HL-60/S4 (cell line): ENCODE measurements at regions not wholly inside any gene's neighbourhood (a gene's known extent, or its start where the extent isn't known, plus 50 kb on each side); places are given as distances from the start of the nearest gene placed in this dataset.
"Not testable (repeated sequence)": the region's sequence is repeated elsewhere in the genome, so short reads cannot be mapped to it uniquely, and the experiment has no call there.

Experiments used
- in situ Hi-C: fragments of 300-500 bp; cut with MboI; formaldehyde crosslinking; loops from 2 replicates; pipeline ENCODE4 v1.14.3; 2022; ENCODE audit warnings: low sequenced_read_pairs

DNA sequence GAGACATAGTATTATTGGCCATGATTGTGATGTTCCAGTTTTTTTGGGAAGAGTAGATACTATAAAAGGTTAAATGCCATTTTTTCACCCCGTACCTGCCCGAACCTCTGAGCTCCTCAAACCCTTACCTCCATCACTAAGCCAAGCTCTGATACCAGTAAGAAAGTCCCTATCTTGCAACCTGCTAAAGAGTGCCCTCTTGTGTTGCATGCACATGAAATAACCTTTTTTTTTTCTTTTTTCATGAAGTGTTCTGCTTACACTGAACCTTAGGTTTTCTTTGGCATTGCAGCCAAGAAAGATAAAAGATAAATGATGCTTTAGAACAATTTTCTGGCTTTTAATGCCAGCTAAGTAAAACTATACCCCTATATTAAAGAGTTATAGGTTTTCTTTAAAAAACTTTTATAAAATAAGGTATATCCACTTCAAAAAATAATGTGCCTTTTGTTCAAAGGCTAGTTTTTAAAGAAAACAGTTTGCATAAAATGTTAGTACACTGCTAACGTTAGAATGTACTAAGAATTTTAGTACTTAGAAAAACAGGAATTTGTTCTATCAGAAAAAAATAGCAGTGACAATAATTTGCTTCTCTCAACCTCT lies 295.3 kb upstream of the PMFBP1 start:
- in situ Hi-C loops, result no loop called here

DNA sequence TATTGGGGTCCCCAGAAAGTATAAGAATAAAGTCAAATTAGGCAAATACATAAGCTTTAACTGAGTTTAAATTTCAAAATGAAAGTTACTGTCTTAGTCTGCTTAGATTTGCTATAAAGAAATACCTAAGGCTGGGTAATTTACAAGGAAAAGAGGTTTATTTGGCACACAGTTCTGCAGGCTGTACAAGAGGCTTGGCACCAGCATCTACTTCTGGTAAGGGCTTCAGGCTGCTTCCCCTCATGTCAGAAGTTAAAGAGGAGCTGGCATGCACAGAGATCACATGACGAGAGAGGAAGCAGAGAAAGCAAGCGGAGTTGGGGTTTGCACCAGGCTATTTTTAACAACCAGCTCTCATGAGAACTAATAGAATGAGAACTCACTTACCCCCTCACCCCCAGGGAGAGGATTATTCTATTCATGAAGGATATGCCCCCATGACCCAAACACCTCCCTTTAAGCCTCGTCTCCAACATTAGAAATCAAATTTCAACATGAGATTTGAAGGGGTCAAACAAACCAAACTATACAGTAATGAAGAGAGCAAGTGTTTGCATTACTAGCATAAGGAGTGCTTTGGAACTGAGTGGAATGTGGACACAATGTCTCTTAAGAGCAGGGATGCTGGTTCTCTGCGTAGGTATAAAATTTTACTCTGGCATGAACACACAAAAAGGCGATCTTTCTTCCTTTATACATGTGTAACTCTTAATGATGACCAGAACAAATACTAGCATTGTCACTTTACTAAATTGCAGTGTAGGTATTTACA lies 292.8 kb upstream of the PMFBP1 start:
- in situ Hi-C loops, result no loop called here

DNA sequence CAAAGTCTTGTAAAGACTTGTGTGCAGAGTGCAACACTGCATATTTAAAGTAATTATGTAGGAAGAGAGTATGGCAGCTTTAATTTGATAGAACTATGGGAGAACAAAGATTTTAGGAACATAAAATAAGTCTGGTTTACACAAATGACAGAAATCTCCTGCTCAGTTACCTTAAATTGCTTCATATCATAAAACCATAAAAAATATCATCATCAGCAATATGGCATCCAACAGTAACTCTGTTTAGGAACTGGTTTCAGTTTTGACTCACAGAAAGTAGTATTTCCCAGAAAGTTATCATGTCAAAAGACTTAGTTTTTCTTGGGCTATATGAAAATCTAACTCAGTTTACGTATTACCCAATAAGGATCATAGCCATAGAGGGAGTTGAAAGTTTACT lies 292.1 kb upstream of the PMFBP1 start:
- in situ Hi-C loops, result no loop called here

DNA sequence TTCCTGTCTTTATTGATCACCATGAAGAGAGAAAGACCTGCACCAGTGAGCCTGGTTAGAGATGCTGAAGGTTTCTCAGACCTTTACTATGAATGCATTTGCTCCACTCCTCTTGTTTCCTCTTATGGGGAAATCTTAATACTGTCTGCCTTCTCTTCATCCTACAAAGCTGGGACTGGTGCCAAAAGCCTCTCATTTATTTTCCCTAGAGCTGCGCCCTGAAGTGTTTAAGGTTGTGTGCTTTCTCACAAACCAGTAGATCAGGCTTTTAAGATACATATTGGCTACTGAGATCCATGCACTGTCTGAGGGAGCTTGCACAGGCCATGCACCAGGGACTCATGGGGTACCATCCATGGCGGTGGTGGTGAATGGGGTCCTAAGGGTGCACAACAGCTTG lies 286.1 kb upstream of the PMFBP1 start:
- in situ Hi-C loops, result no loop called here

DNA sequence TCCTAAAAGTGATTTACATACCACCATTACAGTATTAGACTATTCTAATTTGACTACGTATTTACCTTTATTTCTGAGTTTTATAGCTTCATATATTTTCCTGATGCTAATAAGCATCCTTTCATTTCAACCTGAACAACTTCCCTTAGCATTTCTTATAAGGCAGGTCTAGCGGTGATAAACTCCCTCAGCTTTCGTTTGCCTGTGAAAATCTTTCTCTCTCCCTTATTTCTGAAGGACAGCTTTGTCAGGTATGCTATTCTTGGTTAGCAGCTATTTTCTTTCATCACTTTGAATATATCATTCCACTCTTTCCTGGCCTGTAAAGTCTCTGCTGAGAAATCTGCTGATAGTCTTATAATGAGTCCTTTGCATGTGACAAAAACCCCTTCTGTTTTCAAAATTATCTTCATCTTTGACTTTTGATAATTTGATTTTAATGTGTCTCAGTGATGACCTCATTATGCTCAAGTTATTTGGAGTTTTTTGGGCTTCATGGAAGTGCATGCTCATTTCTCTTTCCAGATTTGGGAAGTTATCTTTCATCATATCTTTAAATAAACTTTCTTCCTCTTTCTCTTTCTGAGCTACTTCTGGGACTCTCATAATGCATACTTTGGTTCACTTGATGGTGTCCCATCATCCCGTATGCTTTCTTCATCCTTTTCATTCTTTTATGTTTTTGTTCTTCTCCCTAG lies 285.4 kb upstream of the PMFBP1 start:
- in situ Hi-C loops, result no loop called here

DNA sequence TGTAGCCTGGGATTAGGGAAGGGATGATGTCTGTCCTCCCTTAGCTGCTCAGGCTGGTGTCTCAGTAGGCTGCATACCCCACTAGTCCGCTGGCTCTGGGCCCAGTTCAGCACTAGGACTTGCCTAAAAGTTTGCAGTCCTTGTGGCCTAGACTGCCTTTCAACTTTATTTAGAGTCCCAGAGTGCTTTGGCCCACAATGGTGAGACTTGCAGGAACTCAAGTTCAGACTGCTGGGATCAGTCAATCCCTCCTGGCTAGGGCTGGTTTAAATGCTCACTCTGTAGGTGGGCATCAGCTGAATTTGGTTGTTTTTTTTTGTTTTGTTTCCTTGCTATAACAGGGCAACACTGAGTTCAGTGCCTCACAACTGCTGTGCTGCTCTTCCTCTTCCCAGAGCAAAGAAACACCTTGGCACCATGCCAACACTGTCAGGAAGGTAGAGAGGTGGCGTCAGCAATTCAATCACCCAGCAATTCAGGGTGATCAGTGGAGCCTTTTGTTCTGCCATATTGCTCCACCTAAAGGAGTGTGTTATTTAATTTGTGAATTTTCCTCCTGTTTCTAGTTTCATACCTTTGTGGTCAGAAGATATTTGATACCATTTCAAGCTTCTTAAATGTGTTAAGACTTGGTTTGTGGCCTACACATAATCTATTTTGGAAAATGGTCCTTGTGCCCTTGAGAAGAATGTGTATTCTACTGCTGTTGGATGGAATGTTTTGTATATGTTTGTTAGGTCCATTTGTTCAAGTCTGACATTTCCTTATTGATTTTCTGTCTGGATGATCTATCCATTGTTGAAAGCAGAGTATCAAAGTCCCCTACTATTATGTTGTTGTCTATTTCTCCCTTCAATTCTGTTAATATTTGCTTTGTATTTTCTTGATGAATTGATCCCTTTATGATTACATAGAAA lies 284.0 kb upstream of the PMFBP1 start:
- in situ Hi-C loops, result no loop called here

DNA sequence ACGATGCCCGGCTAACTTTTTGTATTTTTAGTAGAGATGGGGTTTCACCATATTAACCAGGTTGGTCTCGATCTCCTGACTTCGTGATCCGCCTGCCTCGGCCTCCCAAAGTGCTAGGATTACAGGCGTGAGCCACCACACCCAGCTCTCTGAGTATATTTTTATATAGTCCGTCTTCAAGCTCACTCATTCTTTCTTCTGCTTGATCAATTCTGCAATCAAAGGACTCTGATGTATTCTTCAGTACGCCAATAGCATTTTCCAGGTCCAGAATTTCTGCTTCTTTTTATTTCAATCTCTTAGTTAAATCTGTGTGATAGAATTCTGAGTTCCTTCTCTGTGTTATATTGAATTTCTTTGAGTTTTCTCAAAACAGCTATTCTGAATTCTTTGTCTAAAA lies 281.9 kb upstream of the PMFBP1 start:
- in situ Hi-C loops, result not testable (repeated sequence)

DNA sequence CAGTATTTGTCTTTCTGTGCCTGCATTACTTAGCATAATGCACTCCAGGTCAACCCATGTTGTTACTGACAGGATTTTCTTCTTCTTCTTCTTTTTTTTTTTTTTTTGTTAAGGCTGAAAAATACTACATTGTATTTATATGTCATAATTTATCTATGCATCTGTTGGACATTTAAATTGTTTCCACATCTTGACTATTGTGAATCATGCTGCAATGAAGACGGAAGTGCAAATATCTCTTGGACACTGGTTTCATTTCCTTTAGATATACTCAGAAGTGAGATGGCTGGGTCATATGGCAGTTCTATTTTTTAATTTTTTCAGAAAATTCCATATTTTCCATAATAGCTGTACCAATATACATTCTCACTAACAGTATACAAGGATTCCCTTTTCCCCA lies 272.7 kb upstream of the PMFBP1 start:
- in situ Hi-C loops, result no loop called here

DNA sequence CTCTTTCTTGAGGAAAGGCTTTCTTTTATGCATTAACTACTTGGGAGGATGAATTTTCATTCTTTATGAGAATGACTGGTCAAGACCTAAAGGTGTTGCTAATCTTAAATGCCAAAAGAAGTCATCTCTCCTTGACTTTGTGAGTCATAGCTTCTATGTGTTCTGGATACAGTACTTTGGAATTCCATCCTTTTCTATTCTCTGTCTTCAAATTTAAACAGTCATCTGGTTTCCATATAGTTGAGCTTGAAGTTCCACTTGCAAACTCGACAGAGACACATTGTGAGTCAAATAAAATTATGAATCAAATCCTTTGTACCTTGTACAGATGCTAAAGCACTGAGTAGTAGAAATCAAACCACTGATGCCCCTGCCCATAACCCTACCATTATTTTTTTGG lies 271.9 kb upstream of the PMFBP1 start:
- in situ Hi-C loops, result no loop called here

DNA sequence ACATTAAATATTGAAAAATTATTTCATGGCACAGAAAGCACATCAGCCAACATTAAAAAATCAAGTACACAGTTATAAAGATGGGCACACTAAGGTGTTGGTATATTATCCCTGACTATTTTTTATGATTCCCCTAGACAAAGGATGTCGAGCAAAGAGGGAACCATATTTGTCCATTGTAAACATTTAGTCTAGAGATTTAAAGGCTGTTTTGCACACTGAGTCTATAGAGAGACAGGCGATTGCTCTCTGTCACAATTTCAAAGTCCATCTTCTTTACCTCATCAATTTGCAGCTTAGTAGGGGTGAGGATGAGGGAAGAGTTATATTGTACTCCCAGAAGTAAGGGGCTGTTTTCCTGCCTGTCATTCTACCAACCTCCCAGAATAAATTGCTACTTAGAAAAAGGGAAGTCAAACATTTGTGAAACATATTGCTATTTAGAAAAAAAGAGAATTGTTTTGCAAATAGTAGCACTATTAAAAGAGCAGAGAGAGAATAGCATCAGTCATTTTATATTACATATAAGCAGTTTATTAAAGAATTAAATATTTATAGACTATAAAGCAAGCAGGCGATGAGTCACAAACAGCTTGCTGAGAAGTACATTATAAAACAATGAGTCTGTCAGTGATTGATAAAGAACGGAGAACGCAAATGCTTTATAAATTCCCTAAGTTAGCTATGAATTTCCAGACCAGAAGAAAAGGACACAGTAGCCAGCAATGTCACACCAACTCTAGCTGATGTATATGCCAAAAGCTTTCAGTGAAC lies 270.6 kb upstream of the PMFBP1 start:
- in situ Hi-C loops, result no loop called here

DNA sequence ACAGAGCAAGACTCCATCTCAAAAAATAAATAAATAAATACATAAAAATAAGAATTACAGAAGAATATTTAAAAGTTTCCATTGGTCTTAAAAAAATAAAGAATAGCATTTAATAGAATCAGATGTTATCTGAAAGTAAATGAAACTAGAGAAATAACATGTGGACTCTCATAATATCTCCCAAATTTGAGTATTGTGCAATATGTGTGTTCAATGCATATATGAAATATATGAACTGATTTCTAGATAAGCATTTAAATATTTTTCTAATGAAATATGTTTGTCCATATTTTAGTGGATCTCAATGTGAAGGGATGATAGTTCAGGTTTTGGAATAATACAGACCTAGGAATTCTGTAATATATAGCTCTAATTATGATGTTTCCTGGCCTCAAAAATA lies 265.9 kb upstream of the PMFBP1 start:
- in situ Hi-C loops, result no loop called here

DNA sequence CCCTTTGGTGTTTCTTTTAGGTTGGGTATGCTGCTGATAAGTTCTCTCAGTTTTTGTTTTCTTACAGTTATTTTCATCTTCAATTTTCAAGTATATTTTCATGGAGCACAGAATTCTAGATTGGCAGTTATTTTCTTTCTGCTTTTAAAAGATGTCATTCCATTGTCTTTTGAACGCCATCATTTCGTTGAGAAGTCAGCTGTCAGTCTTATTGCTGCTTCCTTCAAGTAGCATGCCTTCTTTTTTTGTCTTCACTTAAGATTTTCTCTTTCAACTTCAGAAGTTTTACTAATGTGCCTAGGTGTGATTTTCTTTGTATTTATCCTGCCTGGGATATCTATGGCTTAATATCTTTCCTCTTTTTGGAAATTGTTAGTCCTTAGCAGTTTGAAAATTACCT lies 262.2 kb upstream of the PMFBP1 start:
- in situ Hi-C loops, result no loop called here

DNA sequence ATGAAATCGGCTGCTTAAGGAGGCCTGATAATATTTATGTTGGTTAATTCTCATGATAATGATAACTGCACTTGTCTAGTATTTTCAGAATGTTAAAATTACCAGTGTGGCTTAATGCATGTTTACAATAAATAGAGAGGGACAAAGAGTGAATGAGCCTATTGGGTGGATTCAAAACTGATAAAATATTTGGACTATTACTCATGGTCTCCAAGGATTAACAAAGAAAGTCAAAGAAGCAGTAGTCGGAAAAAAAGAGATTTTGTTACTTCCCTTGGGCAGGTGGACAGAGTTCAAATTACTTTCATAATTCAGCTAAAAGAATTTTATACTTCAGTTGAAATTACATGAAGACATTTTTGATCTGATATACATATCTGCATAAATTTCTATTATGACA lies 258.2 kb upstream of the PMFBP1 start:
- in situ Hi-C loops, result no loop called here

DNA sequence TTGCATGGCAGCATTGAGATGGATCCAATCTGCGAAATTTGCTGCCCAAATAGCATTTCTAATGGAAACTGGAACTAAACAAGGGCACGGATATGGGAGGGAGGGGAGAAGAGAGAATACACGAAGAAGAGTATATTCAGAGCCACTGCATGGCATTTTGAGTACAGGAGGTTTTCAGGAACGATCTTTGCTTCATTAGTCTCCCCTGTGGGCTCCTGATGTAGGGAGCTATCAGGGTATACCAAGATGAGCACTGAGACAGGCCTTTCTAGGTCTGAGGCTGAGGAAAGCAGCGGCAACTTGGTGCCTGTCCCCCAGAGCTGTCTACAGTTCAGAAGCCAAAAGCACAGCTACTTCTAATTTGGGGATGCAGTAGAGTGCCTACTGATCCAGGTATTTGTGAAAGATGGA lies 257.7 kb upstream of the PMFBP1 start:
- in situ Hi-C loops, result no loop called here

DNA sequence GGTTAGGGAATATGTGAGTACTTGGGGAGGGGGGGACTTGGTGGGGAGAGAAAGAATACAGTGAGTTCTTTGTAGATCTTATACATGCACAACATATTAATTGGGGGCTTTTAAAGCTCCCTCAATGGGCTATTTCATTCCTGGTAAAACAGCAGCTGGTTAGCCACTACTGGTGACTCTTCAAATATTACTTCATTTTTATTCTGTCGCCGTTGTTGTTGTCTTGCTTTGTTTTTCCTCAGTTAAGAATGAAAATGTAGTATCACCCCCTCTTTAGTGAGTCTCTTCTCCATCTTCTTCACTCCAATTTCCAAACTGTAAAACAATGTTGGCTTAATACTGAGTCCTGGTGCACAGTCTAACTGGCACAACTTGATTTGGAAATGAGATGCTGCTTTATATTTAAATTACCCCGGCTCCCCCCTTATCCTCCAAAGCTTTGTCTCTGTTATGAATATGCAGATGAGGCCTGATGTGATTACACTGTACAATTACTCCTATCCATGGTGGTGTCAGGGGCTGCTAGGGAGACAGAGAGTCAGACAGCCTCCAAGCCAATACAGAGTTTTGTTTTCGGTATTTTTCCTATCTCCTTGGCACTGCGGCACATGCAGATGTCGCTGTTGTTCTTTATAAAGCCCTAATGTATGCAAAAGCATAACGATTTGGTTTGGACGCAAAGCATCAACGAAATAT lies 256.9 kb upstream of the PMFBP1 start:
- in situ Hi-C loops, result no loop called here

DNA sequence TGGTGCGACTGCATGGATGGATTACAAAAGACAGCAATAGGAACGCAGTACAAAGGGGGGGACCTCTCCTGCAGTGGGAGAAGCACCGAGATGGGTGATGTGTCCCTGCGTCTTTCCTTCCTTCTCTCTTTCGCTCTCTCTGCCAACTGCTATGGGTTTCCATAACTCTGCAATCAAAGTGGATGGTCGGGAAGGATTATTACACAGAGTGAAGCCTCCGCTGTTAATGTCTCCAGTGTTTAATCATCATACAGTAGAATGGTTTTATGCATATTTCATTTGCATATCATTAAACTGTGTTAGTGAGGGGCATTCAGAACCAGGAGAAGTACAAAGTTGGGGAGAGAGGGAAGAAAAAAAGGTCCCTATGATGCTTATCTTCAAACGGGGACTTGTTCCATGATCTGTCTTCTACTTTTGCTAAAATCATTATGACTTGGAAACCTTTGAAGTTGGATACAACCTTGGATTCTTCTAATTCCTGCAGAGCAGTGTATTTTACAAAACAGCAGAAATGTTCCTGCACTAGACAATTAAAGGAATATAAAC lies 255.9 kb upstream of the PMFBP1 start:
- in situ Hi-C loops, result no loop called here

DNA sequence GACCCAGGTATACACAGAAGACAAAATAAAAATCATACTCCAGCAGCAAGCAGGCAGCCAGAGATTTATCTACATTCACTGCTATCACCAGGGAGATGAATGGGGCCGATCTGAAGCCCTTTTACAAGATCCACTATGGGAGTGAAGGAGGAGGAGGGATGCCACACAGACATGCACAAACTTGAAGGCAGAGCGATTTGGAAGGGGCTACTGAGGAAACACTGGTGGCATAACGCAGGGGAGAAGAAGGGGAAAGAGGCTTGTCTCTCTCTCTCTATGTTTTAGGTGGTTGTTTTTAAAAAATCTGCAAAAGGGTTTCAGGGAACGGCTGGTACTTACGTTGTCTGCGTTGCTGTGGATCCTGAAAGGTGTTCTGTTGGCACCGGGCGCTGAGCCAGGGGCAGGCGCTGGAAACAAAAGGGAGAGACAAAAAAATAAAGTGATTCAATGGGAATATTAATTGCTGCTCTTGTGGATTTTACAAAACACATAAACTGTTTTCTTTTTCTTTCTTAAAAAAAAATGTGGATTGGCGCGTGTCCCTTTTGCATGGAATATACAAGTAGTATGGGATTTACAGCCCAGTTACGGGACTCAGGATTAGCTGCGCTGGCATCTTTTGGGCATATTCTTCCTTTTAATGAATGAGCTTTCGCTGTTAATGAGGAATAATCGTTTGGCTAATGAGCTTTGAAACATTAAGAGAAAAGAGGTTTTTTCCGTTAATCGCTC lies 255.3 kb upstream of the PMFBP1 start:
- in situ Hi-C loops, result no loop called here

DNA sequence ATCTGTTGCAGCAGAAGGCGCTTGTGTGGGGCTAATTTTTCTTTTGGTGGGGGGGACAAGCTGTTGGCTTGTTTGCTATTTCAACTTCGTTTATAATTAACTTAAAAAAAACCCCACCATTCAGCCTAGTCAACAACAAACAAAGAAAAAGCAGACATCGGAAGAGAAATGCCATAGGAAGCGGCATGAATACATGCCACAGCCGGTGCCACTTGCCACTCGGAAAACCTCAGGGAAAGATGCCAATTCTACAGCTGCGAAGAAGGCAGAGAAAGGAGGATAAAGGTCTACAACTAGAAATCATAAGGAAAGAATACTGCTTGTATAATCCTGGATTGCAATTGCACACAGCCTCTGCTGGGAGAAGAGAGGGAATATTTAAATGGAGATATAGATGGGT lies 254.4 kb upstream of the PMFBP1 start:
- in situ Hi-C loops, result no loop called here
